GM19238 (cell line): ENCODE measurements at regions not wholly inside any gene's neighbourhood (a gene's known extent, or its start where the extent isn't known, plus 50 kb on each side); places are given as distances from the start of the nearest gene placed in this dataset.

Source experiments
- DNase-seq: peaks from one replicate; pipeline ENCODE4 v3.0.0; 2011; ENCODE audit warnings: low spot score; ENCODE audit not compliant: insufficient read length

DNA sequence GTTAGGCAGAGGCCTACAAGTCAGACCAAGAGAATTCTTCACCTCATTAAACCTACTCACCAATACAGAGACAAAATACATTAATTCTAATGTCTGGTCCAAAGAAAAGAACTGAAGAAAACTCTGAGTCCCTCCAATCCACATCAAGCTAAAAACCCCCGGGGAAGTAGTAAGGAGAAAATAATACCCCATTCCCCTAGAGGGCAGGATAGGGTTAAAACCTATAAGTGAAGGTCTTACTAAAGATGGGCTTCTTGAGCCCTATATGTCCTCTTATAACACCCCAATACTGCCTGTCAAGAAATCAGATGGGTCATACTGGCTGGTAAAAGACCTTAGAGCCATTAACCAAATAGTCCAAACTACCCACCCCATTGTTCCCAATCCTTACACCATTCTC is 141.3 kb upstream of the TMEM106B start:
- no peak for DNase-seq

DNA sequence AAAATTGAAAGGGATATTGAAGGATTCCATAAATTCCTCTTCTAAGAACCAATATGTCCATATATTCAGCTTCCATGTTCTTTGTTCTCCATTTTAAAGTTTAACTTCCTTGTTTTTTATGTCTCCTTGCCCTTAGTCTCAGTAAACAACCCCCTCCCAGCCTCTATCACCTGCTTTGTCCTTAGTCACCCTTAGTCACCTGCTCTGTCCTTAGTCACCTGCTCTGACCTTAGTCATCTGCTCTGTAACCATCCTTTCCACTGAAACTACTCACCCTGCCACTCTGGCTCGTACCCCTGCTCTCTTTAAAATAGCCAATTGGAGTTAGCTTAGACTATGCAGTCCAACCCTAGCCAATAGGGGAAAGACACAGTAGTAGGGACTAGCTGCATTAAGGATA is 136.2 kb upstream of the TMEM106B start:
- DNase-seq, result no peak

DNA sequence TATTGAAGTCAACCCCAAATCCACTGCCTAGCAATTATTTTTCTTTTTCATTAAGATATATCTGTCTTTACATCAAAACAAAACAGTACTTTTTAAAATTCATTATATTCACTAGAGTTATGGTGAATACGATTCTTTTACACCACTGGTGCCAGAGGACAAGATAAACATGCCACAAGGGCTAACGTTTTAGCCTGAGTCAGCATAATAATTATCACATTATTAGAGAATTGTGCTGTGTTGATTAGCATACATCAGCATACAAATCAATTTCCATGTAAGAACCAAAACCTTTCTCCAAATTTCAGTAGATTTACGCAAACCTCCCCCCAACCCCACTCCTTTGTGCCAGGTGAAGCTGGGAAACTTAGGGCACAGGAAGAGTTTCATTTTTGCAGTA is 131.1 kb upstream of the TMEM106B start:
- DNase-seq, result no peak

DNA sequence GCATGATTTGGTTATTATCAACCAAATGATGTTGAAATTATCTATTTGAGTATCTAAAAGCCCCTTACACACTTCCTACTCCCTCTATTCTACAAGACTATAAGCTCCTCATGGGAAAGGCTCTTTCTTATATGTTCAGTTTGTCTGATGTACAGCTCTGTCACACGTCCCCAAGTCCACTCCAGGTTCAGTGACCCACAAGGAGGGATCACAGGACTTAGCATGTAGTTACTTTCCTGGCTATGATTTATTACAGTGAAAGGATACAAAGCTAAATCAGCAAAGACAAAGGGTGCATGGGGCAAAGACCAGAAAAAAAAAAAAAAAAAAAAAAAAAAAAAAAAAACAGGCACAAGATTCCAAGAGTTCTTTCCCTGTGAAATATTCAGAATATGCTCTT is 125.6 kb upstream of the TMEM106B start:
- no peak for DNase-seq

DNA sequence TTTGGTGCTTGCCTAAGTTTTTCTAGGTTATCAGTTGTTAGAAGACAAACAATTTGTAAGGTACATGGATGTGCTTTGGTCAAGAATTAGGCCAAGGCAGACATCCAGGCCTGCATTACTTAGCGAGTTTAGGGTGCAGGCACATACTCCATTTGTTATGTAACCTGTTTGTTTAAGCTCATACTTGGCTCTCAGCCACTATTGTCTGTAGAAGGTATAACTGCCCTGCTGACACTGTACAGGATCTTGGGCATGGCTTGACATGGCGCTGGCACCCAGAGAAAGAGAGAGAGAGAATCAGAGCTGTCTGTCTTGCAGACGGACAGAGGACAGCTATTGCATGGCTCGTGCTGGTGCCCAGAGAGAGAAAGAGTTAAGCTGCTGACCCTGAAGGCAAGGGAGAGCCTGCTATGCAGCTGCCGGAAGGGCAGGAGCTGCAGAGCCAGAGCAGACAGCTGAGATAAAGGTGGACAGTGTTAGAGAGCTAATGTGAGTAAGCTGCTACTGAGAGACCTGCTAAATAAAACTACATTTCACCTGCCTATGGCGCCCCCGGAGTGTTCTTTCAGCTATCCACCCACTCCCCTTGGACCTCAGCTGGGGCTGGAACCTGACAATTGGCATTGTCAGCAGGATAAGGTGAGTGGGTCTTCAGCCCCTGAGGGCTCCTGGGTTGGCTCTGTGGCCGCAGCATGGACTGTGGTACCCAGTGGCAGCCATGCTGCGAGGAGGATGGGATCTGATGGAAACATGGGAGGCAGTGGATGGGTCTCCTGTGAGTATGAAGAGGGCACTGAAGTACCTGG is 120.9 kb upstream of the TMEM106B start:
- DNase-seq, result no peak

DNA sequence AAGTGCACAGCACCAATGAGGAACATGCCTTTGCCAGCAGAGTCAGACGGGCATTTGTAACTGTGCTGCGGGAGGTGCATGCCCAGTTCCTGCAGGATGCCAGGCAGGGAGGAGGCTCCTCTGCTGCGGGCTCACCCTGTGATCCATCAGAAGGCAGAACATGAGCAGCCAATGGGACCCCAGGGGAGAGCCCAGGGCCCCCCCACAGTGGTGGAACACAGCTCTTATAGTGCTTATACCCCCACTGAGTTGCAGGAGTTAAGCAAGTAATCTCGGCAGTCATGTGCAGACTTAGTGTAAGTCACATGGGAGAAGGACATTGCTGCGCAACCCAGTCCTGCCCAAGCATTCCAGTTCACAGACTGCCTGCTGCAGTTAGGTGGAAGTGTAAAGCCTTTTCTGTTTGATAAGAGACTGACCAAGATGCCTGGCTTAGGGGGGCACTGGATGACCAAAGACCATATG is 120.3 kb upstream of the TMEM106B start:
- no peak for DNase-seq

DNA sequence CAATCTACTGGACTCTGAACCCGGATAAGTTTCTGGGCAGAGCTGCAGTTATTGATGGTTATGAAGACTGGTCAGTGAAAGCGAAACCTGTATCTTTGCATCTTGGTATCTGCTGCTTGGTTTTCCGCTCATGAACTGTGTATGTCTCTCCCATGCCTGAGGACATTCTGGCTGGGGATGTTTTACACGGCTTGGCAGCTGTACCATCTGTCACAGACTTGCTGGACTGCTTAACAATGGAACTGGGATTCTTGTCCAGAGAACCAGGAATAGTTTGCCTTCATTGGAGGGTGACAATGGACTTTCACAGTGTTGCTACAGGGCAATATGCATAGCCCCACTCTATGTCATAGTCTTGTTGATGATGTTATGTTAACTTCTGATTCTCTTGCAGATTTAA is 119.9 kb upstream of the TMEM106B start:
- no peak for DNase-seq

DNA sequence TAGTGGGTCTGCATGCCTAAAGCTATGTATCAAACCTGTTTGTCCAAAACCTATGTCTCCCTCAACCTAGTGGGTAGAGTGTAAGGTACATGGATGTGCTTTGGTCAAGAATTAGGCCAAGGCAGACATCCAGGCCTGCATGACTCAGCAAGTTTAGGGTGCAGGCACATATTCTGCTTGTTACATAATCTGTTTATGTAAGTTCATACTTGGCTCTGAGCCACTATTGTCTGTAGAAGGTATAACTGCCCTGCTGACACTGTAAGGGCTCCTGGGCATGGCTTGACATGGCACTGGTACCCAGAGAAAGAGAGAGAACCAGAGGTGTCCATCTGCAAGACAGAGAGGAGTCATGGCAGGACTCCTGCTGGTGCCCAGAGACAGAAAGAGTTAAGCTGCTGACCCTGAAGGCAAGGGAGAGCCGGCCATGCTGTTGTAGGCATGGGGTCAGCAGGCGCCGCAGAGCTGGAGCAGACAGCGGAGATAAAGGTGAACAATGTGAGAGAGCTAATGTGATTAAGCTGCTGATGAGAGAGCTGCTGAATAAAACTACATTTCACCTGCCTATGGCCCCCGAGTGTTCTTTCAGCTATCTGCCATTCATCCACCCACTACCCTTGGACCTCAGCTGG is 118.5 kb upstream of the TMEM106B start:
- DNase-seq, result no peak

DNA sequence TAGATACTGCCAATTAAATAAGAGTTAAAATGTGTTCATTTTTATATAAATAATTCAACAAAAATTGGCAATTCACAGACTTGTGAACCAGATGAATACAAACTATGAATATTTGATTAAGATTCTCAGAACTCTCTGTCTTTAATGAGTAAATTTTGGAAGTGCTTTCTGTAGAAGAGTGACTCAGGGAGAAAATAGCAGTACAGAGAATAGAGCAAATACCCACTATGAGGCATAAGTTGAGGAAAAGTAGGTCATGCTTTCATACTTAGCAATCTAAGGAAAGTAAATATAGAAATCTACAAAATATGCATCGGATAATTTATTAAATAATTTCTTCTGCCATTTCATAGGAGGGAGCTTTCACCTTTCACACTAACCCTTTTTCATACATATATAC is 117.7 kb upstream of the TMEM106B start:
- DNase-seq, result no peak

DNA sequence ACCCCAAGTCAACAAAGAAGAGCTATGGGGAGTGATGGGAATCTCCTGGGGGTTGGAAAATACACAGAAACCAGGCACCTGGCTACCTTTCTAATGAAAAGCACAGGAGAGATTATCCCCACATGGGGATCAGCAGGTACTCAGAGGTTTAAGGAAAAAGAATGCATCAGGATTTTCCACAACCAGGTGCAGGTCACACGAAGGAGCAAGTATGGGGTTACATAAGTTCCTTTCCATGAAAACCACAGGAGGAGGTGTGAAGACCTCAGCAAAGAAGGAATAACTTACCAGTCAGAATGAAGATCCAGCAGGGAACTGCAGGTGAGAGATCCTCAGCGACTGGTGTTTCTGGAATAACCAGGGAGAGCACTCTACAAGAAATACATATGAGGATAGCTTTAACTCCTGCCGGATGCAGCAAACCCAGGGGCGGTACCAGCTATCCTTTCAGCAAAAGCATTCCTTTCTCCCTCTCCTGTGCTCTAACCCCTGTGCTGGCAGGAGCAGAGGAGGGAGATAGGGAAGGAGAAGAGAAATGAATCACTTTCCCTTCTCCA is 116.7 kb upstream of the TMEM106B start:
- no peak for DNase-seq

DNA sequence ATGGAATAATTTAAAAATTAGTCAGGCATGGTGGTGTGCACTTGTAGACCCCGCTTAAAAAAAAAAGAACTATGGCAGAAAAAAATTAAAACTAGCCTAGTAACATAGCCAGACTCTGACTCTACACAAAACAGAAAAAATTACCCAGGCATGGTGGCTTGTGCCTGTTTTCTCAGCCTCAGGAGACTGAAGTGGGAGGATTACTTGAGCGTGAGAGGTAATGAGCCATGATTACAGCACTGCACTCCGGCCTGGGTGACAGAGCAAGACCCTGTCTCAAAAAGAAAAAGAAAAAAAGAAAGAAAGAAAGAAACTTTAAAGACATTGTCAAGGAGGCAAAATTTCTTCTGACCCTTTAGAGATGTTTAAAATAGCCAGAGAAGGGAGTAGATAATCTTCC is 109.0 kb upstream of the TMEM106B start:
- DNase-seq, result no peak

DNA sequence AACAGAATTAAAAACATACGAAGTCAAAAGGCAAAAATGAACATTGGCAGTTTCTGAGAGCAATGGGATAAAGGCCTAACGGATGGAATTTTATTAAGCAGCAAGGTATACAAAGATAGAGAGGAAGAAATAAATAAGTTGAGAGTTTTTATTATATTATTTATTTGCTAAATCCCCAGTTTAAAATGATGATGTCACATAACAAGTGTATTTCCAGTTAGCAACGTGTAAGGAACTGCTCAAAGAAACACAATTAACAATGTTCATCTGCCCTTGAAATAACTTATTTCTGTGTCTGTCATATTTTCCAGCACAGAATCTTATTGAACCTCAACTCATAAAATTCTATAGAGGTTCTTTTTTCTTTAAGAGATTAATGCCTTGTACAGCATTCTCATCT is 108.6 kb upstream of the TMEM106B start:
- DNase-seq, result no peak

DNA sequence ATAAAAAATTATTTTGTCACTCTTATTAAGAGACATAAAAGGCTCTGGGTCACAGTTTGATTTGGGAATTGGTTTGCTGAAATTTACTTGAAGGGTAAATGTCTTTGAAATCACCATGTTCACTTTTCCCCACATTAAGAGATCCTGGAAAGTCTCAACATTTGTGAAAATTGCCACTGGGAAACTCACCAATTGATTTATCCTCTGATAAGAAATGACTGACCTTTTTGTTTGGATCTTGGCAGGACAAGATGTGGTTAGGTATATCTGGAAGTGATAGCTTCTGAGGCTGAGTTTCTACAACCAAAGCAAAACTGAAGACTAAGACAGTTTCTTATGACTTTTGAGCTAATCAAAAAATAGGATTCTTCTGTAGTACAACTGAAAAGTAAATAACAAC is 107.1 kb upstream of the TMEM106B start:
- DNase-seq, result no peak

DNA sequence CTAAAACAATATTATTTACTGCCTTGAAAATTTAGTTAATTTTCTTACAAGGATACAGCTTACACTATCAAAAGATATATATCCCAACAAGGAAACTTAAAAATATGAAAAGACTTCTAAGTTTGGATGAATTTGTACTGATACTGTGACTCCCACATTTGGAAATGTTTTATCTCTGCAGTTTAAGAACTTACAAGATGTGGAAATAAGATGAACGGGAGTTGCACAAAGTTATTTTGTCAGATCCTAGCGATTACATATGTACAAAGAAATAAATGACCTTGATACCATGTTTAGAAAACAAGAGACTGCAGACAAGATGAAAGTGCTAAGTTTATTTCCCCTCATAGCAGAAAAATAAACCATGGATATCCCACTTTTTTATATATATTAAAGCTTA is 103.7 kb upstream of the TMEM106B start:
- no peak for DNase-seq

DNA sequence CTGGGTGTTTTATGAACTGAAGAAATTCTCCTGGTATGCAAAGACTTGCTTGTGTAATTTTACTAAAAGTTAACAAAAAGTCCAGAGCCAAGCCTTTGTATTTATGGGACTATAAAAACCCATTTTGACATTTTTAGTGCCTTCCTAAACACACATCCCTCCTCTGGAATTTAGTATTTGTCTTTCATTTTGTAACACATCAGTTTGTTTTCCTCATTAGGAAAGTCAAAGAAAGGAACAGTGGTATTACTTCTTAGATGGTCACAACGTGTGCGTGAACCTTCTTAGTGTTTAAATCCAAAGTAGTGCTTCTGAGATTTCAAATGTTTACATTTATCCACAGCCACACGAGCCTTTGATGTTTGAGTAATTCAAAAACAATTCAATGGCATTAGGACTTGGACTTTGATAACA is 103.2 kb upstream of the TMEM106B start:
- DNase-seq, result no peak

DNA sequence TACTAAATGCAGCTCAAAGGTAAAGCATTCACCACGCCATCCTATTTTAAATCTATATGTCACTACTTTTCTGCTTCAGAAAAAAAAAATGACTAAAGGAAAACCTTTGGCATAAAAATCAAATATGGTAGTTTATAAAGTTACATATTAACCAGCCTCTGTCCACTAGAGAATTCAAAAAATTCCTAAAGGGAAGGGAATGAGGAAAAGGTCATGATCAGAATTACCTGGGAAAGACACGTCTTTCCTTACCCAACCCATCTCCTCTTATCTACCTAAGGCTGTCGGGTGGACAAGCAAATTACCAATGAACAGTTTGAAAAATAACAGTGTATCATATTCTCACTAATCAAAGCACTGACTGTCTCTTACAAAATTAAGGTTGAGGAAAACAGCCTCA is 100.7 kb upstream of the TMEM106B start:
- DNase-seq, result no peak

DNA sequence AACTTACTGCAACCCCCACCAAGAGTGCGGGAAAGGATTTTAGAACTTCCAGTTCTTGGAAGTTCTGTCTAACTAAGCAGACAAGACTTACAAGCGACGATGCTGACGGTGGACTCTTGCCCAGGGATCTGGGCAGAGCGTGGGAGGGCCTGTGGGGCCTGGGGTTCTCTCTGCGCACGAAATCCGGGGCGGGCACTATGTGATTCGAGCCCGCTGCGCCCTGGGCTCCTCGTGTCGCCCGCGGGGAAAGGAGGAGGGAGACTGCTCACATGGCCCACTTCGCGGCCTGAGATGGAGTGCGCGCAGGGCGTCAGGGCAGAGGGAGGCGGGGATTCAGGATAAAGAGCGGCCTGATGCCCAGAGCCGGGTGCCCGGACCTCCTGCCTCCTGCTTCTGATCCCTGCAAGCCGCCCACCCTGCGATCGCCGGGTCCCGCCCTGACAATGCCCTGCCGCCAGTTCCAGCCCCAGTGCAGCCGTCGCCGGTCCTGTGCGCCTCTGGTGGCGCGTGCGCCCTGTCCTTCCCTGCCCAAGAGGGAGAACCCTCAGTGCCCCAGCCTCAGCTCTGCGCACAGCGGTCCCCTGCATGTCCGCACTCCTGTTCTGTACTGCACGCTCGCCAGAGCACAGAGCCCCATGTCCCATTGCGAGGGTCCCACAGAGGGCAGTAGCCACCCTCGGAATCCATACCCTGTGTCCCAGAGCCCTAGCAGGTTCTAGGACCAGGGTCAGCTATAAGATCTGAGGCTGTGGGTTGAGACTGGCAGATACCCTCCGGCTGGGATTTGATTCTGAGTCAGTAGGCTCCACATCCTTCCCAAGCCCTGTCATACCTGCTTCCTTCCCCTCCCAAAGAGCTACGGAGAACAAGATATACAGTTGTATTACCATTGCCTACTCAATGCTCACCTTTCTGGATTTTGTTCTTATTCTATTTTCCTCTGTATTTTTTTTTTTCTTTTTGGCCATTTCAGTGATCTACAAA is 99.4 kb upstream of the TMEM106B start:
- DNase-seq, result no peak

DNA sequence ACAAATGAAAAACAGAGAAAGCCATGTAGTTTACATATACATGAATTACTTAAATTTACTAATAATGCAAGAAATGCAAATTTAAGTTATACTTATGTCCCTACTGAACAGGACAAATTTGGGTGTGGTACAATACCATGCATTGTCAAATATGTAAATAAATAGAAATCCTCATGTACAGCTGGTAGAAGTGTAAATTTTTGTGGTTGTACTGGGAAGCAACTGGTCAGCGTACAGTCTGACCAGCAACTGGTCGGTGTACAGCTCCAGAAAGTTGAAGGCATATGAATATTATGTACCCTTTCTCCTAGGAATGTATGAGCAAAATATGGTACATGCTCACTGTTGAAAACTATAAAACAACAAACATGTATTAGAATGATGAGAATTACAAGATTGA is 93.9 kb upstream of the TMEM106B start:
- DNase-seq, result no peak

DNA sequence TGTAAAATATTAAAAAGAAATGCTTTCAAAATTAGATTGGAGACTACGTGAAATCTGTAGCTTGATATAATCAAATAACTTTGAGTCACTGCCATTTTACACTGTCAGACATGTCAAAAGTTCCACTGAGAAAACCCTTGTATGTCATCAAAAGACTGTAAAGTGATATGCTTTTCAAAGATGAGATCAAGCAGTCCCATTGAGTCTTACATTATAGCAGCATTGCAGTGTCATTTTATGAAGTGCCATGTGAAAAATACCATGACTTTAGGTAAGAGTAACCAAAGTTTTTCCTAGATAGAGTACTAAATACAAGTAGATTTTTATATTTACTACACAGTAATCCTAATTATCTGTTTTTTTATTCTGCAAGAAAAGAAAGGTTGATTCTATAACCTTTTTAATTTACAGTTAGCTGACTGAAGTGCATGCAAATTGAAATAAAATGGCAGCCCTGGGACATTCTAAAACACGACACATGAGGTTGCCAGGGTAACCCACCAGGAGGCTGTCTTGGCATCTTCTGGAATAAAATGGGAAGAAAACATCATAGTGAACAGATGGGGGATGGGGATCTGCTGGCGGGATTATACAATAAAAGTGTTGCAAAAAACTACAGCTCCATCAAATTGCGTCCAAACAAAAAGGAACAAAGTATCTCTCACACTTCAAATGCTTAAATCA is 91.3 kb upstream of the TMEM106B start:
- DNase-seq, result no peak

DNA sequence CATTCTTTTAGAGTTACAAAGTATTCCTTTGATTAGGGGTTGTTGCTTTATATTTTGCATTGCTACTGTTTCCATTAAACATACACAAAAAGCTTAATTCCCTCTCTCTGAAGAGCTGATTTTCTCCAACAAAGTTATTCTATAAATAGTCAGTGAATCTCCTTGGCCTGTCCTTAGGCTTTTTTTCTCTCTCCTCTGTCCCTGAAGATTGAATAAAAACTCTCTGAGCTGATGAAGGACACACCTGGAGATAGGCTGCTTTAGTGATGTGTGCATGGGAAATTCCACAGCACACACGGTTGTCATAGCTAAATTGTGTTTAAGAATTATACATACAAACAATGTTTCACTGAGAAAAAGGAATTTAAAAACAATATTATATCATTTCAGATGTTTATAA is 90.5 kb upstream of the TMEM106B start:
- no peak for DNase-seq

DNA sequence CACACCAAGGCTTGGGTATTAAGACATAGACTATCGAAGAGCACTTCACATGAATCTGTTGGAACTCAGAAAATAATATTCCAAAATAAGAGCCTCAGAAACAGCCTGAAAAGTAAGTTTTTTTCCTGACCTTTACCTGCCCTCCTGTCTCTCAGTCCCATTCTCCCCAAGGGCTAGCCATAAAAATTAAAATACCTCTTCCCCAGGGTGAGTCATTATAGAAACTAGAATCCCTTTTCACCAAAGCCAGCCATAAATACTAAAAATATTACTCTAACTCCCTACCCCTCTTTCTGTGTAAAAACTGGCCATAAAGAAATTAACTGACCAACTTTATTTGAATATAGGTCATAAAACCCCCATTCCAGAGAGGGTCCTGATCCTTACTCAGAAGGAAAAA is 87.9 kb upstream of the TMEM106B start:
- no peak for DNase-seq
